ENCODE measurements at regions not wholly inside any gene's neighbourhood (a gene's known extent, or its start where the extent isn't known, plus 50 kb on each side); places are given as distances from the start of the nearest gene placed in this dataset.
"Not testable (repeated sequence)": the region's sequence is repeated elsewhere in the genome, so short reads cannot be mapped to it uniquely, and the experiment has no call there.

DNA sequence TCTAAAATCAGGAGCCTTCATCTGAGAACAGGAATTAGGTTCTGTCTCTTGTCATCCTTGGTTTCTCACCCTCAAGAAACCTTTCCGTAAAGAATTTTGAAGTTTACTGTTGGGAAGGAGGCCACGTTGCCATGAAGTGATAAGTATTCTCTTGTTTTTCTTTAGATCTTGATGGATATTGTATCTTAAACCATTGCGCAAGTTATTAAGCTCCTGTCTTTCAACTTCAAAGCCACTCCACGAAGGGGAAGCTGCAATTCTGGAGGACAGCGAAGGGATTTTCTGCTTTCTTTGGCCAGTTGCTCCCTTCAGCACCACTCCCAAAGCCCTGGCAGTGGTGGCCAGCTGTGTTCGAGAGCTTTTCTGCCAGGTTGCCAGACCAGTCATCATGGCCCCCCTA, 198.1 kb upstream of the EXOC2 start:
- DNase-seq (ENCODE audit: low spot score): no peak

GRCh38 chr6:890201-890600, 197.3 kb upstream of the EXOC2 start:
- no peak for DNase-seq (ENCODE audit: low spot score)

DNA sequence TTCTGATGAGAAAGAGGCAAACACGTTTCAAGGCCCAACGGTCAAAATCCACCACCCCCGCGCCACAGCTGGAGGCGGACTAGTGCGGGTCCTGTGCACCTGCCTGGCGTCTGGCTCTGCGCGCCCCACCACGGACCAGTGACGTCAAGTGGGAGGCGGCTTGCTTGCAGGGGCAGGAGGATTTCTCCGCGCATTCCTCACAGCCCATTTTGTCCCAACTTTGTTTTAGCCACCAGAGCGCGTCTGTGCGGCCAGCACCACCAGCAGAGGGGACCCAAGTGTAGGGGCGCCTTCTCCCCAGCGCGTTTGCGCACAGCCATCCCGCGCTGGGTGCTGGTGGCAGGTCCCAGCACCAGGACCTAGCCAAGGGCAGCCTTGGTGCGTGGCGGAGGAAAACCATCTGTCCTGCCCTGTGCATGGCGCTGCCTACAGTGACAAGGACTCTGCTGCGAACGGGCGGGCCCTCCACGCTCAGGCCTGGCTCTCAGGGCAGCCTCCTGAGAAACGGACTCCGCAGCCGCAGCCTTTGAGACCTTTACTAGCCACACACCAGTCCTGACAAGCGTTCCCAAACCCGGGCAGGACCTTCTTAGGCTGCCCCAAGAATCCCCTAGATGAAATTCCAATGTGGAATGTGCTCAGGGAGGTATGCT, 194.8 kb upstream of the EXOC2 start:
- no peak for DNase-seq (ENCODE audit: low spot score)

DNA sequence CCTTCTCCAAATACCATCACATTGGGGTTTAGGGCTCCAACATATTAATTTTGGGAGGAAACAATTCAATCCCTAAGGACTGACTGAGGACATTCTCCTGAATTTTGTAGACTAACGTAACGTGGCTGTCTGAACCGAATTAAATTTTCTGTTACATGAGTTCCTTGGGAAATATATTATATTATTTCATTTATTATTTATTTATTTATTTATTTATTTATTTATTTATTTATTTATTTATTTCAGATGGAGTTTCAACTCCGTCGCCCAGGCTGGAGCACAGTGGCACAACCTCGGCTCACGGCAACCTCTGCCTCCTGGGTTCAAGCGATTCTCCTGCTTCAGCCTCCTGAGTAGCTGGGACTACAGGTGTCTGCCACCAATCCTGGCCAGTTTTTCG, 193.2 kb upstream of the EXOC2 start:
- DNase-seq (ENCODE audit: low spot score): not testable (repeated sequence)

DNA sequence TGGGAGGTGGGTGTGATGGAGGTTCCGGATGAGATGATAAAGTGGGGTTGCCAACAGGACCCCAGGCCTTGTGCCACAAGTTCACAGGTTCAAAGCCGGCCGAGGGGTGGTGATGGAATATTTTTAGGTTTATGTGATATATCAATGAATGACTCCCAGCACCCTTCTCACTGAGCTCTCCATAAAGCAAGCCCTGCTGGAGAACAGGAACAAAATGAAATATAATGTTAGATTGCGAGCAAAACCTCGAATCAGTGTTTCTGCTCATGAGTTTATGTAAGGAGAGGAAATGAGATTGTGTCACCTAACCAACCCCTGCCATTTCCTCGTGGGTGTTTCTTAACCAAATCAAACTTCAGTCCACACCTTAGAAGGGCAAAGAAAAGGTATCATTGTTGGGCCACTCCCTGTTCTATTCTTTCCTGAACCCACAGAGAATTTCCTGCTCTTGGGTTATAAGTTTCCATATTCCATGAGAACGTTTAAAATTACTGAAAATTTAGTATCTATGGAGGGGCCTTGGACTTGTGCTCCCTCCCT, 192.2 kb upstream of the EXOC2 start:
- DNase-seq (ENCODE audit: low spot score): no peak

GRCh38 chr6:884570-884969, 191.6 kb upstream of the EXOC2 start:
- no peak for DNase-seq (ENCODE audit: low spot score)

DNA sequence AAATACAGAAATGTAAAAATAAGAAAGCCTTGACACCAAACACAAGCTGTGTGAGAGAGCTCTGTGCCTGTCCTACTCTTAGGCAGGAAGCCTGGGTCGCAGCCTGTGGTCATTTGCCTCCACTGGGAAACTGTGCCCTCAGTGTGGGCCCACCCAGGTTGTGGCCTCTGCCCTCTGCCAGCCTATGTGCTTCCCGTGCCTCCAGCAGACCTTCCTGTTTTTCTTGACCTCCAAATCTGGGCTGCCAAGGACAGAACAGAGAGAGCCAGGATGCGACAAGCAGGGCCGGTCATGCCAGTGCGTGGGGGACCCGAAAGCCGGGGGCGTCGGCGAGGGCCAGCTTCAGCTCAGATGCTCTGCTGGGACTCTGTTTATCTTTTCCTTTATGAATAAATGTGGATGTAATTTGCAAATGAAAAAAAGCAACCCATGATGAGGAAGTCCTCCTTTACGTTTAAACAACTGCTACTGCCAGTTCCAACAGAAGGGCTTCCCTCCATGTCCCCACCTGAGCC, 189.2 kb upstream of the EXOC2 start:
- no peak for DNase-seq (ENCODE audit: low spot score)

GRCh38 chr6:878179-878578, 185.2 kb upstream of the EXOC2 start:
- DNase-seq (ENCODE audit: low spot score): no peak

DNA sequence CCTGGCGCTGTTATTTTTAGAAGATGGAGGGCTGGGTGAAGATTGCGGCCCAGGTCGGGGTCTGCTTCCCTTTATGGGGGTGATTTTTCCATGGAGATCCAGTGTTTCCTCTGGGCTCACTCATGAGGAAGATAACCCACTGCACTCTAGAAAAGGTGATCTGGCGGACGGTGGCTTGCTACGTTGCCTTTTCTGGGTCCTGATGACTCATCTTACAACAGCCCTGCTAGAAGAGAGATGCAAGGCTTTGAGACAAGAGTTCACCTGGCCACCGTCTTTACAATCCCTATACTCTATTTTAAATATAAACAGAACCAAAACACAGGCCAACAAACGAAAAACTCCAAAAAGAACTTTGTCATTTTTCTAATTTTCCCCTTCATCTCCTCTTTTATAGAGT, 182.1 kb upstream of the EXOC2 start:
- no peak for DNase-seq (ENCODE audit: low spot score)

GRCh38 chr6:872570-873125, 179.7 kb upstream of the EXOC2 start:
- DNase-seq (ENCODE audit: low spot score): no peak

- no peak for DNase-seq (ENCODE audit: low spot score)
Measured at GRCh38 chr6:871503-871902, 178.6 kb upstream of the EXOC2 start.

- DNase-seq (ENCODE audit: low spot score): no peak
Measured at GRCh38 chr6:870096-870495, 177.2 kb upstream of the EXOC2 start.

DNA sequence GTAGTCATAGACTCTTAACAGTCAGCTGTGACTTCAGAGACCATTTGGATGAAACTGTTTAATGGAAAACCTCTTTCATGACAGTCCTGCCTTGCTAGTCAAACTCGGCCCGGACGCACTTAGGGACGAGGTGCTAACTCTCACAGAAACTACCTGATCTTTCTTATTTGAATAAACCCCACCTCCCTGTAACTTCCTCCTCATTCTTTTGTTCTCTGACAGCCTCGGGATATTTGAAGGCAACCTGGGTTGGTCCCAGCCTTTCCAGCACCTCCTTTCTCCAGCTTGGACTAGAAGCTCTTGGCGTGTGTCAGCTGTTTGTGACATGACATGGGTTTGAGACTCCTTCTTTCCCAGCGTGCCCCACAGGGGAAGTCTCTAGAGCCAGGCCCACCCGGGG, 175.3 kb upstream of the EXOC2 start:
- no peak for DNase-seq (ENCODE audit: low spot score)

DNA sequence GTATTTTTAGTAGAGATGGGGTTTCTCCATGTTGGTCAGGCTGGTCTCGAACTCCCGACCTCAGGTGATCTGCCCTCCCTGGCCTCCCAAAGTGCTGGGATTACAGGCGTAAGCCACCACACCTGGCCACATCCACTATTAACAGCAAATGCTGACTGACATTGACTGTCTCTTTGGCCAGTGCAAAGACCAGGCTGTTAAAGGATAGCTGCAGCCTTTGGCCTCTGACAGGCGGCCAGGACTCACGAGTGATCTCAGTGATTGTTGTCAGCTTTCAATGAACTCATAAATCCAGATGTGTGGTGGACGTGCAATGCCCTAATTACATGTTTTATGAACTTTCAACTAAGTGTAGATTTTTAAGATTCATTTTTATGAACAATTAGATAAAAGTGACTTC, 174.4 kb upstream of the EXOC2 start:
- DNase-seq (ENCODE audit: low spot score): no peak

DNA sequence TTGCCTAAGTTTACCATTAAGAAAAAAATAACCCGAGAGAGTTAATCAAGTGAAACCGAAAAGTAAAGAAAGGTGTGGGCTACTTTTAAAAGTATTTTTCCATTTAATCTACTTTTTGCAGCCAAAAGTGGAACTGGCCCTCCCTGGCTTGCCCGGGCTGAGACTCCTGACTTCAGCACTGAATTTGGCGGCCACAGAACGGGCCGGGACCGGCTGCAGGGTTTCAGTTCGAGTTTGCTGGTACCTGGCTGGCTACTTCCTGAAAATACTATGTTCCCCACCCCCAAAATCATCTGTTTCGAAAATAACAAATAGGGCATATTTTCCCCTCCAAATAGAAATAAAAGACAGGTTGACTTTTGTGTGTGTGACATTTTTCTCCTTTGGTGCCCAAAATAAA, 173.4 kb upstream of the EXOC2 start:
- no peak for DNase-seq (ENCODE audit: low spot score)

DNA sequence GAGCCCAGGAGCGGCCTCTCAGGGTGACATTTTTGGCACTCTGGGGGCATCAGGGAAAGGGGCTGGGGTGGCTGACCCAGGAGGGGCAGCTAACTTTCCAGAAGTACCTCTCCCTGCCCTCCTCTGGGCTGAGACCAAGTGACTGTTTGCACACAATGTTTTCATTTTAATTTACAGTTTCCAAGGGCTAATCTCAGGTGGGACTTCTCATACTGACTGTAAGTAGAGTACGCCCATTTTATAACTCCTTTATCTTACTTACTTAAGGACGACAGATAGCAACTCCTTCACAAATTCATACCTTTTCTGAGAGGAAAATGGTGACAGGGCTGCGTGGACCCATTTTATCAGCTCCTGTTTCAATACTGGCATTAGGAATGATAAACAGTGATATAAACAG, 172.9 kb upstream of the EXOC2 start:
- DNase-seq (ENCODE audit: low spot score): no peak

- DNase-seq (ENCODE audit: low spot score): no peak
Measured at GRCh38 chr6:863831-864230, 170.9 kb upstream of the EXOC2 start.

GRCh38 chr6:863127-863526, 170.2 kb upstream of the EXOC2 start:
- not testable (repeated sequence) for DNase-seq (ENCODE audit: low spot score)

- DNase-seq (ENCODE audit: low spot score): no peak
Measured at GRCh38 chr6:859936-860335, 167.0 kb upstream of the EXOC2 start.

DNA sequence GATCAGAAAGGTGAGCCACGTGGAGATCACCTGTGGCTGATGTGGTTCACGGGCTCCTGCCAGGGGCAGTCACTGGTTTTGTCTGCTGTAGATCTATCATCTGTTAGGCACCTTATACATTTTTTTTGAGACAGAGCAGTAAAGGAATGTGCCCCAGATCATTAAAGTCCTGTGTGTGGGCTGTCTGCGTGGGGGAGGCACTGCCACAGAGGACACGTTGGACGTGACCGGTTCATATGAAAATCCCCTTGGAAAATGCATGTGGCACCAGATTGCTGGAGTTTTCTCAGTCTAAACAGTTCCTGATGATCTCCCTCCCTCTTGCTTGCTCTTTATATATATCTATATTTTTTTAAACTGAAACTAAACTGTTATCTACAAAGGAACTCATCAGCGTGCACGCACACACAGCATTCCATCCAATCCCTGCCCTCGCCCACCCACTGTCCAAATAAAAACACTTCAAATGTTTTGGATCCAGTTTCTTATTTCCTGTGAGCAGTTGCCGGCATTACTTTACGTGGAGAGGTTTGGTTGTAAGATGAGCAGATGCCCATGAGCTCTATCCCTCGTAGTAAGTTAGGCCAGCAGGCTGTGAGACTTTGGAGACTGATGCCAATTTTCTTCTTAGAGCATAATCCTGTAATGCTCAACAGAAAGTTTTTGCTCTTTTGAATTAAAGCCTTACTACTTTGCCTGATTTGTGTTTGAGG, 161.6 kb upstream of the EXOC2 start:
- no peak for DNase-seq (ENCODE audit: low spot score)

GRCh38 chr6:852216-852615, 159.3 kb upstream of the EXOC2 start:
- not testable (repeated sequence) for DNase-seq (ENCODE audit: low spot score)

DNA sequence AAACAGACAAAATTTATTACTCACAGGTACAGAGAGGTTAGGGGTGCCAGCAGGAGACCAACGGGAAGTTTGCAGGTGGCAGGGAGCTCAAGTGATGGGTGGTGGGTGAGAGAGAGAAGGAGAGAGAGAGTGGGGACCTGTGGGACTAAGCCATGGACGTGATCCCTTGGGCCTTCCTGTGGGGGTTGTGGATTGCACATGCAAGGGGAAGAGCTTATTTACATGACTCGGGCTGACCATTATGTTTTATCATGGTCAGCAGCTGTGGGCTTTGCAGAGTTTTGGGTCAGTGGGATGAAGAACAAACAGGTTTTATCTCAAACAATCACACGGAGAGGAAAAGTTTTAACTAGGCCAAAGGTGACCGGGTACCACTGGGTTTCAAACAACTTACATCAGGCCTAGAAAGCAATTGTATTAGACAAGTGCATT, 156.2 kb upstream of the EXOC2 start:
- DNase-seq (ENCODE audit: low spot score): no peak

GRCh38 chr6:845566-845965, 152.6 kb upstream of the EXOC2 start:
- no peak for DNase-seq (ENCODE audit: low spot score)
